ENCODE measurements at regions not wholly inside any gene's neighbourhood (a gene's known extent, or its start where the extent isn't known, plus 50 kb on each side); places are given as distances from the start of the nearest gene placed in this dataset.

DNA sequence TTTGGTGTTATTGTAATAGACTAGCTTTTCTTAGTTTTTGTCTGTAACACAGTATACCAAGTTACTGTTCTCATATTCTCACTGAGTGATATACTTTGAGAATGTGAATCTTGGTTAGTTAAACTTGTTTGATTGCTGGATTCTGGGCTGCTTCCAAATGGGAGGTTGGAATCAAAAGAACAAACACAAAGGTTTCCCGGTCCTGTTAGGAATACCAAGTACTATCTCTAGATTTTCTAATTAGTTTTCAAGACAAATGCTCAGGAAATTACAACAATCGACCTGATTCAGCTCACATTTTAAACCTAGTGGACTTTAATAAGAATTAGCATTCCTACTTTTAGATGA lies 244.3 kb downstream of the CSNK1G3 start:
- no peak overlapping the region for H3K27ac ChIP-seq
- TF ChIP-seq, protein P1, sequence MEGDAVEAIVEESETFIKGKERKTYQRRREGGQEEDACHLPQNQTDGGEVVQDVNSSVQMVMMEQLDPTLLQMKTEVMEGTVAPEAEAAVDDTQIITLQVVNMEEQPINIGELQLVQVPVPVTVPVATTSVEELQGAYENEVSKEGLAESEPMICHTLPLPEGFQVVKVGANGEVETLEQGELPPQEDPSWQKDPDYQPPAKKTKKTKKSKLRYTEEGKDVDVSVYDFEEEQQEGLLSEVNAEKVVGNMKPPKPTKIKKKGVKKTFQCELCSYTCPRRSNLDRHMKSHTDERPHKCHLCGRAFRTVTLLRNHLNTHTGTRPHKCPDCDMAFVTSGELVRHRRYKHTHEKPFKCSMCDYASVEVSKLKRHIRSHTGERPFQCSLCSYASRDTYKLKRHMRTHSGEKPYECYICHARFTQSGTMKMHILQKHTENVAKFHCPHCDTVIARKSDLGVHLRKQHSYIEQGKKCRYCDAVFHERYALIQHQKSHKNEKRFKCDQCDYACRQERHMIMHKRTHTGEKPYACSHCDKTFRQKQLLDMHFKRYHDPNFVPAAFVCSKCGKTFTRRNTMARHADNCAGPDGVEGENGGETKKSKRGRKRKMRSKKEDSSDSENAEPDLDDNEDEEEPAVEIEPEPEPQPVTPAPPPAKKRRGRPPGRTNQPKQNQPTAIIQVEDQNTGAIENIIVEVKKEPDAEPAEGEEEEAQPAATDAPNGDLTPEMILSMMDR (conservative IDR thresholded peaks at IDR 0.05), result no peak
- no peak for TF ChIP-seq ZFX (IDR thresholded peaks at IDR 0.05)

GRCh38 chr5:123755653-123756317 lies 243.8 kb downstream of the CSNK1G3 start:
- TF ChIP-seq ZFX (IDR thresholded peaks at IDR 0.05), result no peak
- TF ChIP-seq, protein P1 (conservative IDR thresholded peaks at IDR 0.05), result no peak

GRCh38 chr5:123754908-123755307 lies 242.9 kb downstream of the CSNK1G3 start:
- H3K27ac ChIP-seq, result no peak overlapping the region
- TF ChIP-seq, protein P1 (conservative IDR thresholded peaks at IDR 0.05), result no peak
- TF ChIP-seq ZFX (IDR thresholded peaks at IDR 0.05), result no peak

More at GRCh38 chr5:123755653-123756317, 243.8 kb downstream of the CSNK1G3 start:
- H3K27ac ChIP-seq, result no peak overlapping the region

DNA sequence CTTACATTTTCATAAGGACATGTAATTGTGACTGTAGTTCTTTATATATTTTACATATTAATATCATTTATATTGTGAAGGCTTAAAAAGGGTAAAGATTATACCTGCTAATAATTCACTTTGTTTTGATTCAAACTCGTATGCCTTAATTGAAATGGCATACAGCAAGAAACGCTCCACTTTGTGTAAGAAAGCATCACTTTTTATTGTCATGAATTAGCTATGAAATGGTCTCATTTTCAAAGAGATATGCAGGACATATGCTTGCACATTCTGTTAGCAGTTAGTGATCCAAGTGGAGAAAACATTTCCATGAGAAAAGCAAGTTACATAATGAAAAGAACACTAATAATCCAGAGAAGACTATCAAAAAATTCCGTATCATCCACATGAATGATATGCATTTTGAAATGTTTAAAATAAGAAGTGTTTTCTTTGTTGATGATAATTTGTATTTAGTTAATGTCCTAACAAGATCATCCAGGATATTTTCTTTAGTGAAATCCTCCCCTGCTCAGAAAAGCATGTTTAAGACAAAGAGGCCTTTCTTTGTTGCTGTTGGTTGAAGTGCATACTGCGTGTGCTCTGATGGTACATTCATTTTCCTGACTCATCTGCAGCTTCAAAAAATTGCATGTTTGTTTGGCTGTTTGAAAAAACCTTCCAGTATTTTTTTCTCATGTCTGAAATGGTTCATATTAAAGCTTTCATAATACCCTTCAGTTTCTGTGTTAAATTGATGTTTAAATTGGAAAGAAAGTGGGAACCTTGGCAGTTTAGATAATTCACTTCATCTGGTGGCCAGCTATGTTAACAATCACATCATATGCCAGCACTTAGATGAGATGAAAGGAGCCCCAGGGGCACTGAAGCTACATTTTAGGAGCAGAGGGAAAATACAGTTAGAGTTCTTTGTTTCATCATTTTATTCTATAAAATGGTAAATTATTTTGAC lies 242.2 kb downstream of the CSNK1G3 start:
- no peak overlapping the region for H3K27ac ChIP-seq
- TF ChIP-seq ZFX (IDR thresholded peaks at IDR 0.05), result no peak
- TF ChIP-seq, protein P1 (conservative IDR thresholded peaks at IDR 0.05), result no peak

DNA sequence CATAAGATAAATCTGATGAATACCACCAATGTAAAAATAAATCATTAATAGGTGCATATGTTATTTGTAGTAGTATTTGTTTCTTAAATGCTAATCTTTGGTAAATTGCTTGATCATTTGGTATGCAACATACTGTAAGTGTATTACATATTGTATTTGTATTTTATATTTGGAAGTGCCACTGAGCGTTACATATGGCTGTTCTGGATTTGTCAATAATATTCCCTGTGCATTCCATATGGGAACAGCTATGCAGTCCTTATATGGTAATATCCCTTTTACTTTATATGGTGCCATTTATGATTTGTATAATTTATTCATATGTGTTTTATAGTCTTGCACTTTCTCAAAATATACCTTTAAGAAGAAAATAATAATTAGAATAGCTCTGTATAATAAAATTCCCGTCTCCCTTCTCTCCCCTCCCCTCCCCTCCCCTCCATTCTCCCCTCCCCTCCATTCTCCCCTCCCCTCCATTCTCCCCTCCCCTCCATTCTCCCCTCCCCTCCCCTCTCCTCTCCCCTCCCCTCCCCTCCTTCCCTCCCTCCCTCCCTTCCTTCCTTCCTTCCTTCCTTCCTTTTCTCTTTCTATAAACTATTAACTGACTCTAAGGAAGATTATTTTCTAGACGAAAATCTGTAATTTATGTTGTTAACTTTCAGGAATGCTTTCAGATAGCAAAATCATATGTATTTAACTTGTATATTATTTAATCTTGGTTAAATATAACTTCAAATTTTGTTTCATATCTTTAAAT lies 241.4 kb downstream of the CSNK1G3 start:
- H3K27ac ChIP-seq, result no peak overlapping the region
- TF ChIP-seq ZFX (IDR thresholded peaks at IDR 0.05), result no peak

DNA sequence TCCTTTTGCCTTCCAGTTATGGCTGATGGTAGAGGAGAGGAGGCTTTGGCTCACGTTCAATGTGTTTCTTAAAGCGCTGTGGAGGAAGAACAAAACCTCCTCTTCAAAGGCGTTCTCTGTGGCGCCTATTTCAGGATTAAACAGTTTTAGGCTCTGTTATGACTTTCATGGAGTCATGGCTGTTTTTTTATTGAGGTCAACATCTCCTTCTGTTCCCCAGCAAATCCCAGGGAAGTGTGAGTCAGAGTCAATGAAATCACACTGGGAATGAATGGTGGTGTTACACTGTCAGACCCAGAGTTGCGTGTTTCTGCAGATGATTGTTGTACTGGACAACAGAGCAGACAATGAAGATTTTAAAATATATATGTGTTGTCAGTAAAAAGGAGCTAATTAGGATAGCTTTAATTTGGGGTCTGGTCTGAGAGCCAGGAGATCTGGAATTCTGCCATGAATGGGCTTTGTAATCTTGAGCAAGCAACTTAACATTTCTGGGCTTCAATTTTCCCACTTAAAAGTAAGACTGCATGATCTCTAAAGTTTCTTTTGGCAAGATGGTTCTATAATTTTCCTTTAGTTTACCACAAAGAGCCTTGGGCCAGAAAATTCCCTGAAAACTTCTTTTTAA lies 240.7 kb downstream of the CSNK1G3 start:
- H3K27ac ChIP-seq, result no peak overlapping the region

GRCh38 chr5:123751670-123752069 lies 239.7 kb downstream of the CSNK1G3 start:
- no peak overlapping the region for H3K27ac ChIP-seq
- TF ChIP-seq, protein P1 (conservative IDR thresholded peaks at IDR 0.05), result no peak
- no peak for TF ChIP-seq ZFX (IDR thresholded peaks at IDR 0.05)

More for the DNA sequence above, 240.7 kb downstream of the CSNK1G3 start:
- TF ChIP-seq ZFX (IDR thresholded peaks at IDR 0.05), result no peak
- TF ChIP-seq, protein P1 (conservative IDR thresholded peaks at IDR 0.05), result no peak
